WTC11 (cell line): ENCODE measurements at regions not wholly inside any gene's neighbourhood (a gene's known extent, or its start where the extent isn't known, plus 50 kb on each side); places are given as distances from the start of the nearest gene placed in this dataset.

ENCODE experiments used
- FOXK1 ChIP-seq: sonication (generic); formaldehyde crosslinking; IDR thresholded peaks from 2 replicates; pipeline ENCODE4 v1.8.0; 2022; ENCODE audit warnings: mild to moderate bottlenecking, moderate library complexity, missing genetic modification reagents
- JUN ChIP-seq: sonication (generic); formaldehyde crosslinking; IDR thresholded peaks from 2 replicates; pipeline ENCODE4 v1.8.0; 2023; ENCODE audit warnings: mild to moderate bottlenecking, missing genetic modification reagents
- MXD4 ChIP-seq: fragments of 250-450 bp; sonication (Bioruptor Pico); IDR thresholded peaks from 2 replicates; pipeline ENCODE4 v1.8.0; 2021; ENCODE audit warnings: mild to moderate bottlenecking, moderate library complexity, borderline replicate concordance
- NR2C2 ChIP-seq: sonication (generic); formaldehyde crosslinking; IDR thresholded peaks from 2 replicates; pipeline ENCODE4 v1.8.0; 2022; ENCODE audit warnings: mild to moderate bottlenecking, missing genetic modification reagents
- RELA ChIP-seq: sonication (generic); formaldehyde crosslinking; IDR thresholded peaks from 2 replicates; pipeline ENCODE4 v1.8.1; 2022; ENCODE audit warnings: missing genetic modification reagents, mild to moderate bottlenecking, borderline replicate concordance
- ZNF138 ChIP-seq: sonication (generic); formaldehyde crosslinking; conservative IDR thresholded peaks from 2 replicates; pipeline ENCODE4 v1.8.1; 2022; ENCODE audit warnings: mild to moderate bottlenecking, moderate library complexity, missing genetic modification reagents
- TF ChIP-seq, protein P1 (sequence below): sonication (generic); formaldehyde crosslinking; IDR thresholded peaks from 2 replicates; pipeline ENCODE4 v1.8.0; 2023; ENCODE audit warnings: missing genetic modification reagents
- TF ChIP-seq, protein P2 (sequence below): fragments of 200-600 bp; IDR thresholded peaks from 2 replicates; pipeline ENCODE4 v1.8.0; 2022; ENCODE audit warnings: antibody characterized with exemption
- TF ChIP-seq, protein P3 (sequence below): sonication (generic); formaldehyde crosslinking; conservative IDR thresholded peaks from 2 replicates; pipeline ENCODE4 v1.8.1; 2023; ENCODE audit warnings: mild to moderate bottlenecking, low read depth, missing genetic modification reagents, moderate library complexity
- TF ChIP-seq, protein P4 (sequence below): fragments of 250-450 bp; sonication (Bioruptor Pico); IDR thresholded peaks from 2 replicates; pipeline ENCODE4 v1.9.0; 2021; ENCODE audit warnings: mild to moderate bottlenecking

DNA sequence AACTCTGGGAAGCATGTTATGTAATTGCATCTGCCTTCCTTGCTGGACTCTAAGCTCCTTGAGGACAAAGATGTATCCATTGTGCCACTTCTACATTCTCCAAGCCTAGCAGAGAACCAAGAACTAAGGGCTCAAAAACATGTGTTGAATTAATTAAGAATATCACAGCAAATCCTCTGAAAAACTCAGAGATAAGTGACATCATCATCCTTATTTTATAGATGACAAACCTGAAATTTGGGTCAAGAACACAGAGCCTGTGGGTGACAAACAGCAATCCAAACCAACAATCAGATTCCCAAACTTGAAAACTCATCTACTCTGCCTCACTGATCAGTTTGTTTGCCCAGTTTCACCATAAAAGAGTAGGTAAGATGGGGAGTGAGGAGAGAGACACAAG is 503.6 kb upstream of the LRRN3 start:
- TF ChIP-seq, protein P1, sequence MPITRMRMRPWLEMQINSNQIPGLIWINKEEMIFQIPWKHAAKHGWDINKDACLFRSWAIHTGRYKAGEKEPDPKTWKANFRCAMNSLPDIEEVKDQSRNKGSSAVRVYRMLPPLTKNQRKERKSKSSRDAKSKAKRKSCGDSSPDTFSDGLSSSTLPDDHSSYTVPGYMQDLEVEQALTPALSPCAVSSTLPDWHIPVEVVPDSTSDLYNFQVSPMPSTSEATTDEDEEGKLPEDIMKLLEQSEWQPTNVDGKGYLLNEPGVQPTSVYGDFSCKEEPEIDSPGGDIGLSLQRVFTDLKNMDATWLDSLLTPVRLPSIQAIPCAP (CRISPR knock-in tag), result no peak
- TF ChIP-seq, protein P2, sequence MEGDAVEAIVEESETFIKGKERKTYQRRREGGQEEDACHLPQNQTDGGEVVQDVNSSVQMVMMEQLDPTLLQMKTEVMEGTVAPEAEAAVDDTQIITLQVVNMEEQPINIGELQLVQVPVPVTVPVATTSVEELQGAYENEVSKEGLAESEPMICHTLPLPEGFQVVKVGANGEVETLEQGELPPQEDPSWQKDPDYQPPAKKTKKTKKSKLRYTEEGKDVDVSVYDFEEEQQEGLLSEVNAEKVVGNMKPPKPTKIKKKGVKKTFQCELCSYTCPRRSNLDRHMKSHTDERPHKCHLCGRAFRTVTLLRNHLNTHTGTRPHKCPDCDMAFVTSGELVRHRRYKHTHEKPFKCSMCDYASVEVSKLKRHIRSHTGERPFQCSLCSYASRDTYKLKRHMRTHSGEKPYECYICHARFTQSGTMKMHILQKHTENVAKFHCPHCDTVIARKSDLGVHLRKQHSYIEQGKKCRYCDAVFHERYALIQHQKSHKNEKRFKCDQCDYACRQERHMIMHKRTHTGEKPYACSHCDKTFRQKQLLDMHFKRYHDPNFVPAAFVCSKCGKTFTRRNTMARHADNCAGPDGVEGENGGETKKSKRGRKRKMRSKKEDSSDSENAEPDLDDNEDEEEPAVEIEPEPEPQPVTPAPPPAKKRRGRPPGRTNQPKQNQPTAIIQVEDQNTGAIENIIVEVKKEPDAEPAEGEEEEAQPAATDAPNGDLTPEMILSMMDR, result no peak
- TF ChIP-seq MXD4 (CRISPR knock-in tag) (no peak), NR2C2 (CRISPR knock-in tag) (no peak), ZNF138 (CRISPR knock-in tag) (no peak), JUN (no peak), FOXK1 (CRISPR knock-in tag) (no peak), RELA (no peak)
- TF ChIP-seq, protein P3, sequence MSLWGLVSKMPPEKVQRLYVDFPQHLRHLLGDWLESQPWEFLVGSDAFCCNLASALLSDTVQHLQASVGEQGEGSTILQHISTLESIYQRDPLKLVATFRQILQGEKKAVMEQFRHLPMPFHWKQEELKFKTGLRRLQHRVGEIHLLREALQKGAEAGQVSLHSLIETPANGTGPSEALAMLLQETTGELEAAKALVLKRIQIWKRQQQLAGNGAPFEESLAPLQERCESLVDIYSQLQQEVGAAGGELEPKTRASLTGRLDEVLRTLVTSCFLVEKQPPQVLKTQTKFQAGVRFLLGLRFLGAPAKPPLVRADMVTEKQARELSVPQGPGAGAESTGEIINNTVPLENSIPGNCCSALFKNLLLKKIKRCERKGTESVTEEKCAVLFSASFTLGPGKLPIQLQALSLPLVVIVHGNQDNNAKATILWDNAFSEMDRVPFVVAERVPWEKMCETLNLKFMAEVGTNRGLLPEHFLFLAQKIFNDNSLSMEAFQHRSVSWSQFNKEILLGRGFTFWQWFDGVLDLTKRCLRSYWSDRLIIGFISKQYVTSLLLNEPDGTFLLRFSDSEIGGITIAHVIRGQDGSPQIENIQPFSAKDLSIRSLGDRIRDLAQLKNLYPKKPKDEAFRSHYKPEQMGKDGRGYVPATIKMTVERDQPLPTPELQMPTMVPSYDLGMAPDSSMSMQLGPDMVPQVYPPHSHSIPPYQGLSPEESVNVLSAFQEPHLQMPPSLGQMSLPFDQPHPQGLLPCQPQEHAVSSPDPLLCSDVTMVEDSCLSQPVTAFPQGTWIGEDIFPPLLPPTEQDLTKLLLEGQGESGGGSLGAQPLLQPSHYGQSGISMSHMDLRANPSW, result no peak
- TF ChIP-seq, protein P4, sequence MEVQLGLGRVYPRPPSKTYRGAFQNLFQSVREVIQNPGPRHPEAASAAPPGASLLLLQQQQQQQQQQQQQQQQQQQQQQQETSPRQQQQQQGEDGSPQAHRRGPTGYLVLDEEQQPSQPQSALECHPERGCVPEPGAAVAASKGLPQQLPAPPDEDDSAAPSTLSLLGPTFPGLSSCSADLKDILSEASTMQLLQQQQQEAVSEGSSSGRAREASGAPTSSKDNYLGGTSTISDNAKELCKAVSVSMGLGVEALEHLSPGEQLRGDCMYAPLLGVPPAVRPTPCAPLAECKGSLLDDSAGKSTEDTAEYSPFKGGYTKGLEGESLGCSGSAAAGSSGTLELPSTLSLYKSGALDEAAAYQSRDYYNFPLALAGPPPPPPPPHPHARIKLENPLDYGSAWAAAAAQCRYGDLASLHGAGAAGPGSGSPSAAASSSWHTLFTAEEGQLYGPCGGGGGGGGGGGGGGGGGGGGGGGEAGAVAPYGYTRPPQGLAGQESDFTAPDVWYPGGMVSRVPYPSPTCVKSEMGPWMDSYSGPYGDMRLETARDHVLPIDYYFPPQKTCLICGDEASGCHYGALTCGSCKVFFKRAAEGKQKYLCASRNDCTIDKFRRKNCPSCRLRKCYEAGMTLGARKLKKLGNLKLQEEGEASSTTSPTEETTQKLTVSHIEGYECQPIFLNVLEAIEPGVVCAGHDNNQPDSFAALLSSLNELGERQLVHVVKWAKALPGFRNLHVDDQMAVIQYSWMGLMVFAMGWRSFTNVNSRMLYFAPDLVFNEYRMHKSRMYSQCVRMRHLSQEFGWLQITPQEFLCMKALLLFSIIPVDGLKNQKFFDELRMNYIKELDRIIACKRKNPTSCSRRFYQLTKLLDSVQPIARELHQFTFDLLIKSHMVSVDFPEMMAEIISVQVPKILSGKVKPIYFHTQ (CRISPR knock-in tag), result no peak
